ENCODE measurements at regions not wholly inside any gene's neighbourhood (a gene's known extent, or its start where the extent isn't known, plus 50 kb on each side); places are given as distances from the start of the nearest gene placed in this dataset.
A peak's percentile ranks its signal among the peaks of the same experiment; 100 is the strongest.
"Not testable (repeated sequence)": the region's sequence is repeated elsewhere in the genome, so short reads cannot be mapped to it uniquely, and the experiment has no call there.

- no peak for DNase-seq (ENCODE audit: low spot score)
Measured at GRCh38 chr12:92061061-92061460, 84.6 kb downstream of the BTG1 start.

DNA sequence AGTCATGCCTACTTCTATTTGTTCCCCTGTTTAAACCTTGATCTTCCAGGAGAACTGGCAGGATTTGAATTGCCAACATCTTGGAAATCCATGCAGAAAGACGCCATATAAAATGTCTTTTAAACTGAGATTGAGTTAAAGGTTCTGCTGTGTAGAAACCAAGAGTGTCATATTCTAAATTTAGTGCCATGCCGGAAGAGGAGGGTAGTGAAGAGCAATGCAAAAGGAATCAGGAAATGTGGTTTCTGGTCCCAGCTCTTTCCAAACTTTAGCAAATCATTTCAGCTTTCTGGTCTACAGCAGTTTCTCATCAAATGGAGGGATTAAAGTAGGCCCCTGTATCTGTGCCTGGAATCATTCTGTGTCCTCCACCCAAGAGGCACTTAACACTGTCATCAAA is 85.7 kb downstream of the BTG1 start:
- DNase-seq (ENCODE audit: low spot score) = peak; percentile 83

DNA sequence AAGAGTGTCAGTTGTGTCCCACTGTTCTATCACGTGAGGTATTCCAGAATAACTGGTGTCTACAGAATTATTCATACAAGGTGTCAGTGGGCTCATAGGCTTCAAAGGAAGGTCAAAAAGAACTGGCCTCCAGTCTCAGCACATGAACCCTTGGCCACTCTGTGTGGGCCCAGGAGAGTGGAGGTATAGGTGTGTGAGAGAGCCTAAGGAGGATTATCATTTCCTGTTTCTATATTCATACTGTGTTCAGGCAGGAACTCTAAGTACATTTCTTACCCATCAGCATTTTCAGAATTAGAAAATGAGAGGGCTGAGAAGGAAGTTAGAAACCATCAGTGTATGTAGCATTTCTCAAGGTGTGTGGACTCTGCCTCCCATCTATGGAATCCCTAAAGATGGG is 87.0 kb downstream of the BTG1 start:
- DNase-seq (ENCODE audit: low spot score) = no peak

- not testable (repeated sequence) for DNase-seq (ENCODE audit: low spot score)
Measured at GRCh38 chr12:92056756-92057155, 88.9 kb downstream of the BTG1 start.

DNA sequence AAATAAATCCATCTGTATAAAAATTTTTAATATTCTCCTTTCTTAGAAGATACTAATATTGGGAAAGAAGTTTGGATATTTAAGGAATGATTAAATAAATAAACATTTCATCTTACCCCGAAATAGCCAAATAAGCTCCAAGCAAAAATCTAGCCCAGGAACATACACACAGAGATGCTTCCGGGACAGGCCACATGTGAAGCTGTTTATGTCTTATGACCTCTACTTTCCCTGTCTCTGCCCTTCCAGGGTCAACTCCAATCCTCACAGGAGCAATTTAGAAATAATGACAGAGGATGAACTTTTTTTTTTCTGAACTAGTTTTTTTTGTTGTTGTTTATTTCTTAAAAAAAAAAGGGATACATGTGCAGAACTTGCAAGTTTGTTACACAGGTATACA is 89.4 kb downstream of the BTG1 start:
- DNase-seq (ENCODE audit: low spot score) = no peak

GRCh38 chr12:92055877-92056276 is 89.8 kb downstream of the BTG1 start:
- no peak for DNase-seq (ENCODE audit: low spot score)

DNA sequence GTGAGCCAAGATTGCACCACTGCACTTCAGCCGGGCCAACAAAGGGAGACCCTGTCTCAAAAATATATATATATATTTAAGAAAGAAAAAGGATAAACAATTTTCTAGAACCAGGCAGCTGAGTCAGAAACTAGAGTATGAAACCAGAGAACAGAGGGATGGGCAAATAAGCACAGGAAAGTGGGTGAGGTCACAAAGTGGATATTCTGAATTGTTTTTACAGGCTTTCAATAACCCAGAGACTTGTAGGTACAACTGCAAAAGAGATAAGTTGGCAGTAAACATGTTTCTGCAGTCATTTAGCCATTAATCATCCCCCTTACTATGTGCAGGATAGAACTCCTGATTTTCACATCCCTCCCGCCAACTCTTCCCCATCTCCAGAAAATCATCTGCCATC is 94.2 kb downstream of the BTG1 start:
- DNase-seq (ENCODE audit: low spot score) = no peak

DNA sequence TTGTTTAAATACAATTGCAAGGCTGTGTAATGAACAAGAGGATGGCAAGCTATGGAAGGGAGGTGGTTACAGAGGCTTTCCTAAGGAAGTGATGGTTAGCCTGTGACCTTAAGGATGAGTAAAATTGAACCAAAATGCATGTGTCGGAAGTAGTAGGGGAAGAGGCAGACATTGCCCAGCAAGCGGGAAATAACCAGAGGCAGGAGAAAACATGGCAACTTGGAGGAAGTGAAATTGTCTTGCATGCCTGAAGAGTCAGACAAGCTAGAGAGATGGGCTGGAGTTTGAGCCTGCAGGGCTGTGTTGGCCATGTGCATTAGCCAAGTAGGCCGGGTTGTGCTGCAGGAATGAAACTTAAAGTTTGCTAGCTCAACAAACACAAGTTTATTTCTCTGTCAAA is 96.2 kb downstream of the BTG1 start:
- DNase-seq (ENCODE audit: low spot score) = no peak

- no peak for DNase-seq (ENCODE audit: low spot score)
Measured at GRCh38 chr12:92047393-92047826, 98.2 kb downstream of the BTG1 start.

GRCh38 chr12:92046557-92047392 is 98.9 kb downstream of the BTG1 start:
- DNase-seq (ENCODE audit: low spot score) = no peak

GRCh38 chr12:92045852-92046251 is 99.8 kb downstream of the BTG1 start:
- no peak for DNase-seq (ENCODE audit: low spot score)

DNA sequence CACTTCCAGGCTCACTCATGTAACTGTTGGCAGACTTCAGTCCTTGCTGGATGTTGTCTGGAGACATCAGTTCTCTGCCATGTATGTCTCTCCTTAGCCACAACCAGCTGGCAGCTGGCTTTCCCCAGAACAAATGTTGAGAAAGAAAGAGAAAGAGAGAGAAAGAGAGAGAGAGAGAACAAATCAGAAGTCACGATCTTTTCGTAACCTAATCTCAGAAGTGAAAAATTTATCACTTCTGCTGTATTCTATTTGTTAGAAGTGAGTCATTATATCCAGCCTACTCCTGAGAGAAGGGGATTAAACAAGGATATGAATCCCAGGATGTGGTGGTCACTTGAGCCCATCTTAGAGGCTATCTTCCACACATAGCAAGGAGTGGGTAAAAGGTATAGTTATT is 101.2 kb downstream of the BTG1 start:
- DNase-seq (ENCODE audit: low spot score) = no peak

- DNase-seq (ENCODE audit: low spot score) = no peak
Measured at GRCh38 chr12:92042791-92043531, 102.7 kb downstream of the BTG1 start.

DNA sequence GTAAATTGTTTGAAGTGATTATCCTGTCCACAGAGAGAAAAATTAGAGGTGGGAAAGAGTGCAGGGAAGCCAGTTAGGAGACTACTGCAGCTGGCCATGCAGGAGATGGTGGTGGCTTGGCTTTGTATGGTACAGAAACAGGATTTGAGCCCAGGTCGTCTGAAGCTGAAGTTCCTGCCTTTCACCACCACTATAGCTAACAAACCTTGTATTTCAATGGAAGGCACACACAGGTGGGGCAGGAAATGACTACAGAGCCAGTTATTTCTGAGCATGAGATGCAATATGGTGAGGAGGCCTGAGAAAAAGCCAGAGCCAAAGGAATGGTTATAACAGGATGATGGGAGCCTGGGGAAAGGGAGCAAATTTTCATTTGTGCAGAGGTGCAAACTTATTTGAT is 103.9 kb downstream of the BTG1 start:
- peak; percentile 70 for DNase-seq (ENCODE audit: low spot score)

DNA sequence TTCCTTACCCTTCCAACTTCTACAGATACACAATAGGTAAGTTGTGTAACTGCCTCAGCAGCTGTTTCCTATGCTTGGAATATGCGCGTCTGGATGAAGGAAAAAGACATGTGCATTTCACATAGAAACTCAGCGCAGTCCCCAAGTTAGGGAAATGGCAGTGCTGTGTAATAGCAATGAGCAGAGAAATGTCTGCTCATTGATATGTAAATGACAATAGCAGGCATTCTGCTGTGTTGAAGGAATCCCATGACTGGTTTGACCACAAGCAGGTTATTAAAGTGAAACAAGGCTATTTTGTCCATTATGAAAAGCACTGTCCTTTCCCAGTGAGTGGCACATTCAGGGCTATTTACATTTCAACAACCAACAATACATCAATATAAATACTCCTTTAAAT is 106.6 kb downstream of the BTG1 start:
- DNase-seq (ENCODE audit: low spot score) = peak; percentile 47

DNA sequence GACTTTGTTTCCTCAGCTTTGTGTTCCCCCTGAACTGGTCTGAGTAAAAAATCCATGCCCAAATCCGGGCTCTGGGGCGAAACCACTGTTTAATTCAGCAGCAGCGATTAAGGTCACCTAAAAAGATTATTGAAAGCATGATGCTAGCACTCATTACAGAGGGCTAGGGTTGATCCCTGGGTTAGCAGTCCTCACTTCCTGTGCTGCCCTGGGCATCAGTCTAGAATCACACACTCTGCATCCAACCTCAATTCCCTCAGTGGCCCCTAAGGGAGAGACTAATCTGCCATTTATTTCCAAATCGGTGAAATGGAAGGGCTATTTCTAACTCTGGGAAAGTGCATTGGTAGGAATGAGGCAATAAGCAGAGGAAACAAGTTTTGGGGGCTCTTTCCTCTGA is 107.2 kb downstream of the BTG1 start:
- DNase-seq (ENCODE audit: low spot score) = no peak

DNA sequence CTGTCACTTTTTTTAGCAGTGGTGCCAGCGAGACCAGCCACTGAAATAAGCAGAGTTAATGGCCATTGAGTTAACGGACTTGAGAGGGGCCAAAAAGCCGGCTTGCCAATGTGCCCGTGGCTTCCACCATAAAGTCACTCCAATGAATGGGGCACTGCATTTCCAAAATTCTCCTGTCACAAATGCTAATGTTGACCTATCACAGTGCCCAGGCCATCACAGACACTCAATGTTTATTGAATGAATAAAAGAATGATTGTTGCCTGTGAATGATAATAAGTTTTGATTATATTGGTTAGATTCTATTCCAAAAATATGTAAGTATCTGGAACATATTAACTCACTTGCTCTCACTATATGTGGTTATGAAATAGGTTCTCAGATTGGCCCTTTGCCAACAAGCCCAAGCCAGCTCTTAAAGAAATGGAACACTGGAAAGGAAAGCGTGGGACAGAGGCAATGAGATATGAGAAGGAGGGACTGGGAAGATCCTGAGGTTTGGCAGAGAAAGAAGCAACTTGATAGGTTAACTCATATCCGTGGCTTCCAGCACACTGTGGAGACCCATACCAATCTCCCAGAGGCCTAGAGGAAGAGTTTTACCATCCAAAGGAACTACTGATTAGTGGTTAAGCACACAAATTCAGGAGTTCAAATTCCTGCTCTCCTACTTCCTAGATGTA is 108.7 kb downstream of the BTG1 start:
- peak; percentile 30 for DNase-seq (ENCODE audit: low spot score)

GRCh38 chr12:92036061-92036620 is 109.5 kb downstream of the BTG1 start:
- DNase-seq (ENCODE audit: low spot score) = no peak

- DNase-seq (ENCODE audit: low spot score) = no peak
Measured at GRCh38 chr12:92035477-92035876, 110.2 kb downstream of the BTG1 start.

DNA sequence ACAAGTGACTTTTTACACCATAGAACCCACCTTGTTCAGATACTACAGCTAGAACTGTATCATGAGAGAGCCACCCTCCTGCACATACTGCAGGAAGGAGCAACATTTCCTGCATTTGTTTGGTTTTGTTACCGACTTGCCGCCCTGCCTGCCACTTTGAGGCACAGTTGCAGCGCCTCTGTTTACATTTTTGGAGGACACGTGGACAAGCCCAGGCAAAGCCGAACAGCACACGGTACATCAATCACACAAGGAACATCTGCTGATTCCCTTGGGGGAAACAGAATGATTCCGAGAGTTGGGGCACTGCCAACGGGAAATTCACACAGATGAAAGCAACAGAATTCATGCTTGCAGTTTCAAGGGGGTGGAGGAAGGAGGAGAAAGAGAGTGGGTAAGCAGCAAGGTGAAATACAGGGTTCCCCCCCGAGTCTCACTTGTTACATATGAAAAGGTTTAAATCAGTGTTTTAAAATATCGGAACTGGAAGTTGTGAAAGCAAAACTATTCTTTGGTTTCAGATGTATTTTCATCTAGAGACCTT is 110.7 kb downstream of the BTG1 start:
- peak; percentile 77 for DNase-seq (ENCODE audit: low spot score)

- DNase-seq (ENCODE audit: low spot score) = no peak
Measured at GRCh38 chr12:92034083-92034482, 111.6 kb downstream of the BTG1 start.

DNA sequence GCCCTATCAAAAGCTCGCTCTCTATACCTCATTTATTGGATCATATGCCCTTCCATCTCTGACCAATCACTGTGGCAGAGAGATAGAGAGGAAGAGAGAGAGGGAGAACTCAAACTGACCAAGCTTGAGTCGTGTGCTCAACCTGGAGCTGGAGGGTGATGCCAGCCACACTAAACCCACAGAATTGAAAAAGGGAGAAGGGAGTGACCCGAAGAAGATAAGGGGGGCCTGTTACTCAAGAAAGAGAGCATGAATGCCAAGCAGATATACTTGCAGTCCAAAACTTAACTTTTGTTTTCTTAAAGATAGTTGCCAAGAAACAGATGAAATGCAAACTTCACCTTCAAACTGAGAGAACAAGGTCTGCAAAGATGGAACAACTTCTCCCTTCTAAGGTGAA is 112.7 kb downstream of the BTG1 start:
- DNase-seq (ENCODE audit: low spot score) = no peak
